ENCODE measurements at regions not wholly inside any gene's neighbourhood (a gene's known extent, or its start where the extent isn't known, plus 50 kb on each side); places are given as distances from the start of the nearest gene placed in this dataset.

DNA sequence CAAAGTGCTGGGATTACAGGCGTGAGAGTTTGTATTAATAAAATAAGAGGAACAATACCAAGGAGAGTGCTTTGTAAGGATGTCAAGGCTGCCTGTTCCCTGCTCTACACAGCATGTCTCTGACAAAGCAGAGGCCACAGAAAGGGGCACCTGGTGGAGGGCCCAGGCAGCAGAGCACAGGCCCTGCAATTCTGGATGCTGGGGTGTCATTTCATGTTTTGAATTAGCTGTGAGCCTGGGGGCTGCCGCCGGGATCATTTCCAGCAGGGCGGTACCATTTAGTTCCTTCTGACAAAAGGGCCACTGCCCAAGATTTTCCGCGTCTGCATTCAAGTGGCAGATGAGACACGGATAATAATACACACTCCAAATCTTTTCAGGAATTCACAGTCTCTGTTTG, 396.9 kb downstream of the GADD45G start:
- POLR2A ChIA-PET = no interaction called here
- CTCF ChIA-PET = interaction anchor here (0.5 kb wide), 1 partner anchor 404 kb away, joined by 6 read pairs; no protein-coding TSS in a partner anchor
- Histone ChIP-seq H3K9me3 (ENCODE audit: control insufficient read depth, insufficient read depth, low read length) (peaks cover 3% of the 10 kb centered on the region), H3K27ac (ENCODE audit: low read depth, low read length) (no peak overlapping the region), H3K27me3 (ENCODE audit: control insufficient read depth, insufficient read depth, low read length) (peaks cover 5% of the 10 kb centered on the region), H3K4me3 (ENCODE audit: low read depth, low read length) (no peak overlapping the region)
- DNase-seq (ENCODE audit: low read depth, low spot score) = no peak
- TF ChIP-seq, protein P1, sequence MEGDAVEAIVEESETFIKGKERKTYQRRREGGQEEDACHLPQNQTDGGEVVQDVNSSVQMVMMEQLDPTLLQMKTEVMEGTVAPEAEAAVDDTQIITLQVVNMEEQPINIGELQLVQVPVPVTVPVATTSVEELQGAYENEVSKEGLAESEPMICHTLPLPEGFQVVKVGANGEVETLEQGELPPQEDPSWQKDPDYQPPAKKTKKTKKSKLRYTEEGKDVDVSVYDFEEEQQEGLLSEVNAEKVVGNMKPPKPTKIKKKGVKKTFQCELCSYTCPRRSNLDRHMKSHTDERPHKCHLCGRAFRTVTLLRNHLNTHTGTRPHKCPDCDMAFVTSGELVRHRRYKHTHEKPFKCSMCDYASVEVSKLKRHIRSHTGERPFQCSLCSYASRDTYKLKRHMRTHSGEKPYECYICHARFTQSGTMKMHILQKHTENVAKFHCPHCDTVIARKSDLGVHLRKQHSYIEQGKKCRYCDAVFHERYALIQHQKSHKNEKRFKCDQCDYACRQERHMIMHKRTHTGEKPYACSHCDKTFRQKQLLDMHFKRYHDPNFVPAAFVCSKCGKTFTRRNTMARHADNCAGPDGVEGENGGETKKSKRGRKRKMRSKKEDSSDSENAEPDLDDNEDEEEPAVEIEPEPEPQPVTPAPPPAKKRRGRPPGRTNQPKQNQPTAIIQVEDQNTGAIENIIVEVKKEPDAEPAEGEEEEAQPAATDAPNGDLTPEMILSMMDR (IDR thresholded peaks at IDR 0.05; ENCODE audit: low read depth, low read length) = no peak

DNA sequence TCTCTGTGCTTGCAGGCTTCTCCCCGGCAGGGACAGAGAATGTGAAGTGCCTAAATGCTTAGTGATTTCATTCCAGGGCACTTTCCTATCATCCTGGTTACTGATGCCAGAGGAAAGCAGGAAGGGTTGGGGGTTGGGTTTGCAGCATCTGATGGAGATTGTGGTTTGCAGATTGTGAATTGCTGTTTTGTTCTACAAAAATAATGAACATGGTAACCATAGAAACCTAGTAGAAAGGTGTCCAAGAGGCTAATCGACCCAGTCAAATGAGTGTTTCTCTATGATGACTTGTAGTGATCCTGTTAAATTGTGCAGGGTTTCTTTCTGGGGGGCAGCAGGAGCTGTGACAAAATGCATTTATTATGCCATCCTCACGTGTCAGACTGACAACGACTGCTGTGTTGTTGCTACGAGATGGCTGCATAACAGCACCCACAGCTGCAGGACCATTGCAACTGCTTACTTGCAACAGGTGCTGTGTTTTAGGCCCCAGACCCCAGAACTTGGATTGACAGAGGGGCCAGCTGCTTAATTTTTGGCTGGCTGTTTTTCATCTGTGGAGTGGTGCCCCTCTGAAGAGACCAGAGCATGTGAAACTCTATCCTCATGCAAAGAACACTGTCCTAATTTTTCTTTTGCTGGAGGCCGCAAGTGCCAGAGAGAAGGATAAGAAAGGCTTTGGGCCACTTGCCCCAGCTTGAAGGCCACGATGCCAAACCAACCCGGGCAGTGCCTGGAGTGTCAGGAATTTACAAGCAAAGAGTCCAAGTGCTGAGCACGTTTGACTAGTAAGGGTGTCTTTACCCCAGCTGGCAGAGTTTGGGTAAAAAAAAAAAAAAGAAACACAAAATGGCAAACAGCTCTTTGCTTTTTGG, 397.8 kb downstream of the GADD45G start:
- TF ChIP-seq, protein P1 (IDR thresholded peaks at IDR 0.05; ENCODE audit: low read depth, low read length) = no peak
- no peak for DNase-seq (ENCODE audit: low read depth, low spot score)
- H3K27me3 ChIP-seq (ENCODE audit: control insufficient read depth, insufficient read depth, low read length) = peaks cover 5% of the 10 kb centered on the region
- ChIA-PET POLR2A (no interaction called here), CTCF (no interaction called here)
- H3K27ac ChIP-seq (ENCODE audit: low read depth, low read length) = no peak overlapping the region
- peaks cover 3% of the 10 kb centered on the region for H3K9me3 ChIP-seq (ENCODE audit: control insufficient read depth, insufficient read depth, low read length)
- no peak overlapping the region for H3K4me3 ChIP-seq (ENCODE audit: low read depth, low read length)

DNA sequence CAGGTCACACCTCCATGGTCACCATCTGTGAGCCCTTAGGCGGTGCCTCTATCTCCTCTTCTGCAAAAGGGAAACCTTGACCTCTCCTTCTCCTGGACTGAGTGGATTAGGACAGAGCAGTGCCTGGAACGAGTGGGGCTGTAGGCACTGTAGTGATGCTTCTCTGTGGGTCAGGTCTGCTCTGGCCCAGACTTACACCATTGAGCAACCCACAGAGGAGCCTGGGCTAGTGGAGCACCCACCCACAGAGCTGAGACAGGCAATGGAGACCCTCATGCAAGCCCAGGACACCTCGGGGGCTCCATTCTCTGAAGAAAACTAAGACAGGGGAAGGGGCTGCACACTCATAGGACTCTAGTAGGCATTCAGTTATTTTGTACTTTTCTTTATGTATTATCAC, 400.6 kb downstream of the GADD45G start:
- ChIA-PET CTCF (interaction anchor here (1.2 kb wide), 1 partner anchor 403 kb away, joined by 4 read pairs; no protein-coding TSS in a partner anchor), POLR2A (no interaction called here)
- Histone ChIP-seq H3K27ac (ENCODE audit: low read depth, low read length) (no peak overlapping the region), H3K9me3 (ENCODE audit: control insufficient read depth, insufficient read depth, low read length) (peaks cover 3% of the 10 kb centered on the region; the same call in 1 of the 2 replicates), H3K27me3 (ENCODE audit: control insufficient read depth, insufficient read depth, low read length) (peaks cover 5% of the 10 kb centered on the region), H3K4me3 (ENCODE audit: low read depth, low read length) (no peak overlapping the region)
- TF ChIP-seq, protein P1 (IDR thresholded peaks at IDR 0.05; ENCODE audit: low read depth, low read length) = no peak
- no peak for DNase-seq (ENCODE audit: low read depth, low spot score)

DNA sequence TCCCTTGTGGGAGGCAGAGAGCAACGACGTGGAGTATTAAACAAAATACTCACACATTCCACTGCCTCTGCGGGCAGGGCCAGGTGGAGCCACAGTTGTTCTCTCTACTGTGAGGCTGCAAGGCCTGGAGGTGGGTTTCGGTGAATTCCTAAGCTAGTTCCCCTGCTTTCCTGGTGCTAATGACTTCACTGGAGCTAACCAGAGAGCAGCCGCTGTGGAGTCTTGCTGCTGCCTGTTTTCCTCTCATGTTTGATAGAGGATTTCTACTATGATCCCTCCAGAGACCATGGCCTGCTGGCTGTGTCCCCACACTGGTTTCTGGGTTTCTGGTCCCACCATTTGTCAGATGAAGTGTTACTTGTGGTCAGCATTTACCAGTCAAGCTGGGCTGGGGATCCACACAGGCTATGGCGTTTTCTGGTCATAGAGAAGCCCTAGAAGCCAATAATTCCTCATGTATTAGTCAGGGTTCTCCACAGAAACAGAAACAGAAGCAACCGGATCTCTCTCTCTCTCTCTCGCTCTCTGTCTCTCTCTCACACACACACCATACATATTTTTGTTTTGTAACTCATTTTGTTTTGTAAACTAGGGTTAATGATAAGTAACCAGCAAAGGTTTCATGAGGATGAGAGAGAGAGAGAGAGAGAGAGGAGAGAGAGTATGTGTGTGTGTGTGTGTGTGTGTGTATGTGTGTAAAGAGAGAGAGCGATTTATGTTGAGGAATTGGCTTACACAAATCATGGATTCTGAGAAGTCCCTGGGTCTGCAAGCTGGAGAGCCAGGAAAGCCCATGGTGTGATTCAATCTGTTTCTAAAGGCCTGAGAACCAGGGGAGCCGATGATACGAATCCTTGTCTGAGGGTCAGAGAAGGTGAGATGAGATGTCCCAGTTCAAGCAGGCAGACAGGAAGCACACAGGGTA, 403.0 kb downstream of the GADD45G start:
- Histone ChIP-seq H3K27me3 (ENCODE audit: control insufficient read depth, insufficient read depth, low read length) (peaks cover 2% of the 10 kb centered on the region), H3K4me3 (ENCODE audit: low read depth, low read length) (no peak overlapping the region), H3K9me3 (ENCODE audit: control insufficient read depth, insufficient read depth, low read length) (peaks cover 3% of the 10 kb centered on the region; the same call in 1 of the 2 replicates), H3K27ac (ENCODE audit: low read depth, low read length) (peak overlapping the region; percentile 73)
- TF ChIP-seq, protein P1 (IDR thresholded peaks at IDR 0.05; ENCODE audit: low read depth, low read length) = no peak
- peak; percentile 37 for DNase-seq (ENCODE audit: low read depth, low spot score)
- ChIA-PET POLR2A (no interaction called here), CTCF (interaction anchor here (0.6 to 1.2 kb wide), 3 partner anchors 7 to 85 kb away, joined by 3 to 6 read pairs (median 3); no protein-coding TSS in a partner anchor)

Measured in AG04450 (cell line).